HT-29 (cell line): ENCODE measurements at regions not wholly inside any gene's neighbourhood (a gene's known extent, or its start where the extent isn't known, plus 50 kb on each side); places are given as distances from the start of the nearest gene placed in this dataset.
"Not testable (repeated sequence)": the region's sequence is repeated elsewhere in the genome, so short reads cannot be mapped to it uniquely, and the experiment has no call there.

ENCODE experiments used
- DNase-seq: peaks from one replicate; pipeline ENCODE4 v3.0.0-alpha.2; 2015; ENCODE audit warnings: low spot score

- DNase-seq, result no peak
These were observed 144.2 kb upstream of the BNIP2 start for GRCh38 chr15:59833366-59833765.

GRCh38 chr15:59830873-59831272 lies 141.8 kb upstream of the BNIP2 start:
- no peak for DNase-seq

- no peak for DNase-seq
These were observed 141.0 kb upstream of the BNIP2 start for GRCh38 chr15:59830098-59830497.

DNA sequence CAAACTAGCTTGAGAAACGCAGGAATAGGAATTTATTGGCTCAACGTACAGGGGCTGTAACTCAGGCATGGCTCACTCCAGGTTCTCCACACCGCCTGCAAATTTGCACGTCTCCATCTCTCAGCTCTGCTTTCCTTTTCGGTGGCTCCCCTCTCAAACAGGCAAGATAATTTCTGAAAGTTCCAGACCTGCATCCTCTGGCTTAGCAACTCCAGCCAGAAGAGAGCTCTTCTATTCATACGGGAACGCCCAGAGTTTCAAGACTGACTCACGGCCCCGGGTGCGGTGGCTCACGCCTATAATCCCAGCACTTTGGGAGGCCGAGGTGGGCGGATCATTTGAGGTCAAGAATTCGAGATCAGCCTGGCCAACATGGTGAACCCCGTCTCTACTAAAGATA lies 139.7 kb upstream of the BNIP2 start:
- no peak for DNase-seq

GRCh38 chr15:59828263-59828662 lies 139.1 kb upstream of the BNIP2 start:
- no peak for DNase-seq

- DNase-seq, result no peak
These were observed 136.8 kb upstream of the BNIP2 start for GRCh38 chr15:59825901-59826300.

DNA sequence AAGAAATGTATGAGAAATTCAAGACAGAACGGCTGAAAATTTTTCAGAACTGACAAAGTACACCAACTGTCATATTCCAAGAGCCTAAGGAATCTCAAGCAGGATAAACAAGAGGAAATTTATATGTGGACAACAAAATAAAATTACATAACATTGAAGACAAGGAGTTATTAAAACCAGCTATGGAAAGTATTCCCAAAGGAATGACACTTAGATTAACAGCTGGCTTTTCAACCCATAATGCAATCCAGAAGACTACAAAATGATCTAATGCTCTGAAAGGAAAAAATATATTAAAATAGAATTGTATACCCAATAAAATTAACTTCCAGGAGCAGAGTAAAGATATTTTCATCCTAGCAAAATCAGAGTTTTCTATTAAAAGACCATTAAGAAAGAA lies 132.2 kb upstream of the BNIP2 start:
- DNase-seq, result no peak

- DNase-seq, result no peak
These were observed 130.0 kb upstream of the BNIP2 start for GRCh38 chr15:59819092-59819491.

DNA sequence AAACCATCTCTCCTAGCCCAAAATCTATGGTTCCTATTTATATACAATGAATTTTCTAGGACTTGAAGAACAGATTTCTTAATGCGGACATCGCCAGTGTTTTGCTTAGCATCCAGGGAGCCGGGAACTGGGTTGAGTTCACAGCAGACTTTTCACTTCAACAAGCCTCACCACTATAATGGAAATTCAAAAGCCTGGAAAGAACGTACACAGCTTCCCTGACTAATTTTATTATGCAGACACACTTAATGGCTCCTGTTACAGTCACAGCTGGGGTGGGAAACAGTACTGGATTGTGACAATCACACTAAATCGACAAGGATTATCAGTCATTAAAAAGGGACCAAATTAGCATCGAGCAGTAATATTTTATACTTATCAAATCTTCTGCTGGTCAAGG lies 129.2 kb upstream of the BNIP2 start:
- DNase-seq, result no peak

- DNase-seq, result no peak
These were observed 128.7 kb upstream of the BNIP2 start for GRCh38 chr15:59817834-59818233.

- no peak for DNase-seq
These were observed 127.9 kb upstream of the BNIP2 start for GRCh38 chr15:59817053-59817452.

- DNase-seq, result no peak
These were observed 125.3 kb upstream of the BNIP2 start for GRCh38 chr15:59814409-59814808.

GRCh38 chr15:59812889-59813288 lies 123.8 kb upstream of the BNIP2 start:
- no peak for DNase-seq

DNA sequence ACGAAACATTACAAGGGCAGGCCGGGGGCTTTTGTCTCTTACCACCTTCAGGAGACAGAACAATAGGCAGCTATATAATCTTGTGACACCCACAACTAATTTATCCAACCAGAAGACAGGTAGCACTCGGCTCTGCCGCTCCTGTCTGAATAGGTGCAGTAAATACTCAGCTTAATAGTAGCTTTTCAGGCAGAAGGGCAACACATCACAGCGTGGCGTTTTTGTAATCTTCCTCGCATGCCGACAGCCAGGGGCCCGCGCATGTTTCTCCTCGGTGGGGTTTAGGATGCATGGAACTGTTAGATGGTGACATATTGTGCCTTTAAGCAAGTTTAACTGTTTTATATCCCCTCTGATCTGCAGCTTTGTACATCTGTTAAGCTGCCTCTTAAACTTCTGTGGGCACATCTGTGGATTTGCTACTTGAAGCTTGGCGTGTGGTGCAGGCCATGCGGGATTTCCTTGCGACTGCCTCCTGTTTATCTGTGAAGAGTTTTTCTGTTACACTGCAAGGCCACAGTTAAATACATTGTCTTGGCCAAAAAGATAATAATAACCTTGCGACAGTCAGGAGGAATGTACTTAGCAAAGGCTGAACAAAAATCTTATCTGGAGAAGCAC lies 123.2 kb upstream of the BNIP2 start:
- DNase-seq, result no peak

- DNase-seq, result not testable (repeated sequence)
These were observed 114.3 kb upstream of the BNIP2 start for GRCh38 chr15:59803293-59803966.

DNA sequence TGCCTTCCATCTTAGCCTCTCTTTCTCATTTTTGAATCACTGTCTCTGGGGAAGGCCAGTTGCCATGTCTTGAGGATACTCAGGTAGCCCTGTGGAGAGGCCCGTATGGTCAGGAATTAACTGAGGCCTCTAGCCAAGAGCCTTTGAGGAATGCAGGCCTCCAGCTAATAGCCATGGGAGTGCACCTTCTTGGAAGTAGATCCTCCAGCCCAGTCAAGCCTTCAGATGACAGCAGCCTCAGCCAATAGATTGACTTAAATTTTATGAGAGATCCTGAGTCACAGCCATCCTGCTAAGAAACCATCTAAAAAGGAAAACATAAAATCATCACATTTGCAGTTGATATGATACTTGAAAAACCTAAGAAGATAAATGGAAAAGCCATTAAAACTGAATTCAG lies 112.5 kb upstream of the BNIP2 start:
- no peak for DNase-seq

DNA sequence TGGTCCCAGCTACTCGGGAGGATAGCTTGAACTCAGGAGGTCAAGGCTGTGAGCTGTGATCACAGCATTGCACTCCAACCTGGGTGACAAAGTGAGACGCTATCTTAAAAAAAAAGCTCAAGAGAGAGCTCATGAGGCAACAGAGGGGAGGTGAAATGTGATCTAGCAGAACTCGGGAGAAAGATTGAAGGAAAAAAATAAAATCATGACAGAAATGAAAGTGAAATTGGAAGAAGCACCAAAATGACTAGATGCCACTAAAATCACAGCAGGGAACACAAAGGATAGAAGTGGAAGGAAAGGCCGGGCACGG lies 109.4 kb upstream of the BNIP2 start:
- no peak for DNase-seq

- DNase-seq, result no peak
These were observed 108.9 kb upstream of the BNIP2 start for GRCh38 chr15:59797756-59798604.

DNA sequence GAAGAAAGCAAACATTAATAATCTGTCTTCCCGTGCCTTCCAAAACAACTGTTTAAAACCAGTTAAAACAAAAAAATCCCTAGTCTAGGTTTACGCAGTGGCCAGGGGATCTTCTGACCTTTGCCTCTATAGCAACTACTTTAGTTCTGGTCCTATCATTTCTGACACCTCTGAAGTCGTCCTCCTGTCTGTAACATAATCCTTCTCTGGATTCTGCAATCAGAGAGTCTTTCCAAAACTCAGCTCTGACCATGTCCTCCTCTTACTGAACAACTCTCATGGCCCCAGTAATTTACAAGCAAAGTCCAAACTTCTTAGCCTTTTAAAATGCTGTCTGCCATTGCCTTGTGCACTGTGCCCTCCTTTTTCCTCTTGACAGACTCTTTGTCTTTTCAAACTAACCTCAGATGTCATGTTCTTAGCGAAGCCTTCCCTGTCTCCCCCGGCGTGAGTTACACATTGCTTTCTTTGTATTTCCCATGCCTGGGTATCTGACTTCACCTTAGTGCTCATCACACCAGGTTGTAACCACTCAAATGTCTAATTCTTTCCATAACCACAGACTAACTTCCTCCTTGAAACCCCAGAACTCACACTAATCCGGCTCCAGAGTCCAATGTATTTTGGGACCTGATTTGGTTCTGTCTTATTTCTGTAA lies 105.2 kb upstream of the BNIP2 start:
- DNase-seq, result no peak

DNA sequence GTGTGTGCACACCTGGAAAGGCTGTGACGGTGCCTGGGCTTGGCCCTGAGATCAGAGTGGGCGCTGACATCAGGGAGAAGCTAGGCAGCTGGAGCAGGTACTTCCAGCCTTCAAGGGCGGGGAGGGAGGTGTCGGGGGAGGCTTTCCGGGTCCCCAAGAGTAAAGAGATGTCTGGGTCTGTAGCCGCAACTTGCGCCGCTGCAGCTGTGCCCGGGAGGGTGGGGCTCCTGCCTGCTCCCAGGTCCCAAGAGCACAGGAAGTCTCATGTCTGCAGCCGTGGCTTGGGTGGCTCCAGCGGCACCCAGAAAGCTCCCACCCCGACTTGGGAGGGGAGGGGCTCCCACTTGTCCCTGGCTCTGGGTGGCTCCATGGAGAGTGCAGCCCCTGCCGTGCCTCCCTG lies 103.2 kb upstream of the BNIP2 start:
- DNase-seq, result no peak

GRCh38 chr15:59791755-59792154 lies 102.6 kb upstream of the BNIP2 start:
- DNase-seq, result no peak

- DNase-seq, result no peak
These were observed 102.0 kb upstream of the BNIP2 start for GRCh38 chr15:59791079-59791478.
